Posterior cingulate gyrus (tissue), 11 donors: ENCODE measurements at regions not wholly inside any gene's neighbourhood (a gene's known extent, or its start where the extent isn't known, plus 50 kb on each side); places are given as distances from the start of the nearest gene placed in this dataset.
A peak's percentile ranks its signal among the peaks of the same experiment; 100 is the strongest.
"Not testable (repeated sequence)": the region's sequence is repeated elsewhere in the genome, so short reads cannot be mapped to it uniquely, and the experiment has no call there.

Source experiments
- DNase-seq, 10 donors: peaks; one replicate each; pipeline versions ENCODE4 v3.0.0 to v3.0.0-alpha.2; 2020 to 2021; ENCODE audit warnings: mixed read lengths in 3 of 10
- intact Hi-C: fragments of 100-400 bp; cut with DNase I; formaldehyde crosslinking; loops from one replicate; pipeline ENCODE4 v1.15.1; 2023

DNA sequence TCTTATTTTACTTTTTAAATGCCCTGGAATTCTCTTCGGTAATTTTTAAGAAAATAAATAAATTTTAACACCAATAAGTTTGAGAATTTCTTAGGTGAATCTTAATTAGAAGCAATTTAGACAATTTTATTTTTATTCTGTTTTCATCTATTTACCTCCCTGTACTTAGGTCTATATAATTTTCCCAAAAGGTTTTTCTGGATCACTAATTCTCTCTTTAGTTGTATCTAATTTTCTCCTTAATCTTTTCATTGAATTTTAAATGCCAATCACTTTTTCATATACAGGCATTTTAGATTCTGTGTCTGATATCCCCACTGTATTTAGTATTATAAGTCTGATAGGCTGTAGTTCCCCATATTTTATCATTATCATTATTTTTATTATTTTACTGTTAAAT, 845.3 kb downstream of the TRIML1 start:
- no peak for DNase-seq
- intact Hi-C loops = no loop called here

DNA sequence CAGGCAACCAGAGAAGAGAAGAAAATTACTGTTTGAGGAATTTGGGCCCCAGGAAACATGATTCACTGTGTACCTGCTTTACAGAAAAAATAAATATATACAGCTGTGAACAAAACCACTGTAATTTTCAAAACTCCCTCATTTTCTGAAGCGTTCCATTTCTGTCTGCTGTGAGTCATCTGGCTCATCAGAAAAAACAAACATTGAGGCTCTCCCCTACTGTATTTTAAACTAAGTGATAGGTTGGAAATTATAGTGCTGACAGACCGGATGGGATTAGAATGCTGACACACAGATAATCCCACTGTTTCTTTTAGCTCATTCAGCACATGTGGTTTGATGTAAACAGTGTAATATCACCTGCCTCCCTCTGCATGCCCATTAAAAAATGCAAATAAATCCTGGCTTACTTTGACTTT, 847.0 kb downstream of the TRIML1 start:
- no peak for DNase-seq

DNA sequence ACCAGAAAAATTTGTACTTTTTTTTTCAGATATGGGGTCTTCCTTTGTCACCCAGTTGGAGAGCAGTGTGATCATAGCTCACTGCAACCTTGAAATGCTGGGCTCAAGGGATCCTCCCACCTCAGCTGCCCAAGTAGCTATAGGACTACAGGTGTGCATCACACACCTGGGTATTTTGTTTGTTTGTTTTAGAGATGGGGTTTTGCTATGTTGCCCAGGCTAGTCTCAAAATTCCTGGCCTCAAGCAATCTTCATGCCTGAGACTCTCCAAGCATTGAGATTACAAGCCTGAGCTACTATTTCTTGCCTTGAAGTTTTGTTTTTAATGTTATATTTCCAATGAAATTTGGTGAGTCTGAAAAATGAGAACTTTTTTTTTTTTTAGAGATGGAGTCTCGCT, 847.8 kb downstream of the TRIML1 start:
- DNase-seq = no peak
- intact Hi-C loops = no loop called here

More for the DNA sequence above, 847.0 kb downstream of the TRIML1 start:
- intact Hi-C loops = no loop called here

DNA sequence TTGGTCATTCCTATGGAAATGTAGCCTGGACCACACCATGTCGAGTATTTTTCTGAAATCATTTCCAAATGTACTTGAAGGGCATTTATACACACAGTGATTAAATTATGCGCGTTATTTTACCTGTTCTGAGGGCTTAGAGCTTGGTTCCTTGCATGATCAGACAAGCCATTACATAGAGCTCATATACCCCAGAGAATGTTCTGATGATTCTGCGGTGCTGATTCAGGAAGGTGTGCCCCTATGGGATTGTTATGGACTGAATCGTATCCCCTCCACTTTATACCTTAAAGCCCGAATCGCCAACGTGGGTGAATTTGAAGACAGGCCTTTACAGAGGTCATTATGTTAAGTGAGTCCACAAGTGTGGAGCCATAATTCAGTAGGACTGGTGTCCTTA, 848.9 kb downstream of the TRIML1 start:
- intact Hi-C loops = no loop called here

DNA sequence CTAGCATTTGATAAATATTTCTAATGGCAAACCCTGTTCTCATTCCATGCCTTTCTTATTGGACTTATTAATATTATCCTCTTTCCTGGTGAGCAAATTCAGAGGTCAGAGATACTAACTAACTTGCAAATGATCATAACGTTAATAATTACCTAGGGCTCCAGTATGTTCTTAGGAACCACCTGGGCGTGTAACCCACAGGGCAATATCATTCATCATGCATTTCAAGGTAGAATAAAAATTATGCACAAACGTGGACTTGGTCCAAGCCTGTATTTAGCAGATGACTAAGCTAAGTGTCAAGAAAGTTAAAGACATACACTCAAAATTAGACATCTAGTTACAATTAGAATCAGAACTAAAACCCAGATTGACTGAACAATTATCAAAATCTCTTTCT, 850.1 kb downstream of the TRIML1 start:
- no peak for DNase-seq
- intact Hi-C loops = no loop called here

More for the DNA sequence above, 848.9 kb downstream of the TRIML1 start:
- DNase-seq = no peak

DNA sequence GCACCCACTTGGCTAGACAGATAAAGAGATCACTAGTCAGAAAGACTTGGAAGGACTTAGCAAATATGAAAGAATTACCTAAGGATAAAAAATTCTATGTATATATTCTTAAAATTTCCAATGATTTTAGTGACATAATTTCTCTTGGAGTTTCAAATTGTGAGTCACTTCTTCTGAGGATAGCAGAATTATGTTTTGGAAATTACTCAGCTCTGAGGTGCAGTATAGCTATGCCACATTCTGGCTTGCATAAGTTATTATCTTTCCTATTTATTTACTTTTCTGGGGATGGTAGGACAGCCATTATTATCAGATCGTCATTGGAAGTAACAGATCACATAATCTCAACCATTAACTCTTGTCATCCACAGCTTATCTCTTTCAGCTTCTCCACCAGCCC, 853.5 kb downstream of the TRIML1 start:
- DNase-seq = no peak
- intact Hi-C loops = no loop called here

DNA sequence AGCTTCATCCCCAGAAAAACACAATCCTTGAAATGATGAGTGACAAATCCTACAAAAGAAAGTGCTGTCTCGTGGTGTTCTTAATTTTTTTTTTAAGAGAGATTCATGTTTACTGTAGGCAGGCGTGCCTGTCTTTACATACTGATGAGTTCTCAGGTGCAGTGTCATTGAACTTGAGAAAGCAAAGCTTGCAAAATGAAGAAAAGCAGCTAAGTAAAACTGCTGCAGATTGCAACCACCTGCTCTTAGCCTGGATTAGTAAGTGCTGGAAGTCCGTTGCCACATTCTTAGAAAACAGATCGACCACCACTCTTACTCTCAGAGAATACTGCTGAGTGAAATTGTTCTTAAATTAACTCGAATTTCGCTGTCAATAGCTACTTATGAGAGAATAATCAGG, 854.6 kb downstream of the TRIML1 start:
- intact Hi-C loops = no loop called here
- no peak for DNase-seq

DNA sequence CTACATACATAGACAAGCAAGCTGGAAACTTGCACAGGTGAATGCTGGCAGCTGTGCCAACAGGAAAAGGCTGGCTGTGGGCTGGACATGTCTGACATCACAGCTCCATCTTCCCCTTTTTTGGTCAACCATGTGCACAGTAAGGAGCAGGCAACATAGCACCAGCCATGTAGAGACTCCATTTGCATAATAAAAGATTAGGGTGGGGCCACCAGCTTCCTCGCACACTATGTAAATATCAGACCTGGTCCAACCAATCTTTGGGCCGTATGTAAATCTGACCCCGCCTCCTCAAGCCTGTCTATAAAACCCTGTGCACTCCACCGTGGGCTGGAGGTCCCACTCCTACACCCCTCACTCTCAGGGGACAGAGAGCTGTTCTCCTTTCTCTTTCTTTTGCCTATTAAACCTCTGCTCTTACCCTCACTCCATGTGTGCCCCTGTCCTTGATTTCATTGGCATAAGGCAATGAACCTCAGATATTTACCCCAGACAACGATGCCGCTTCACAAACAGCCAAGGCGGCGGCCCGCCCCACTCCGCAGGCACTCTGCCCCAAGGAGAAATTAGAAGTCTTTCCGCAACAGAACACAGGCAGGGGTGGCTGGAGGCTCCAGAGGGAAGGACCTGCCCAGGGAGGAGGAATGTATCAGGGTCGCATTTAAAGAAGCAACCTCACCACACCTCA, 862.2 kb downstream of the TRIML1 start:
- intact Hi-C loops = no loop called here
- DNase-seq = peak in 1 of 10 donors; percentile 61

DNA sequence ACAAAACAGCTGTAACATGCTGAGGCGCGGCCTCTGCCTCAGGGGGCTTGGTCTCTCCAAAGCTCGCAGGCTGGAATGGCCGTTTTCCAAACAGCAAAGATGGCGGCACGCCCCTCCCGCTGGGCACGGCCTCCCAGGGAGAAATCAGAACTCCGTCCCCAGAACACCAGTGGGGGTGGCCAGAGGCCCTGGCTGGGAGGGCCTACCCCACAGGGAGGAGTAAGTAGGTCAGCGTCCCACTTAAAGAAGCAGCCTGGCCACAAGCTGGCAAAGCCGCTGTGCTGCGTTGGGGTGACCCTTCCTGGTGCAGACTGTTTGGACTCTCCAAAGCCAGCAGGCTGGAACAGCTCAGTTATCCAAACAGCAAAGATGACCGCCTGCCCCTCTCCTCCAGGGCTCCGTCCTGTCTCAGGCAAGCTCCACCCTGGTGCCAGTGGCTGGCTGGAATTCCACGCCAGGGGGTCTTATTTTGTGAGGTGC, 862.8 kb downstream of the TRIML1 start:
- intact Hi-C loops = no loop called here
- peak in 1 of 10 donors; percentile 79 for DNase-seq

DNA sequence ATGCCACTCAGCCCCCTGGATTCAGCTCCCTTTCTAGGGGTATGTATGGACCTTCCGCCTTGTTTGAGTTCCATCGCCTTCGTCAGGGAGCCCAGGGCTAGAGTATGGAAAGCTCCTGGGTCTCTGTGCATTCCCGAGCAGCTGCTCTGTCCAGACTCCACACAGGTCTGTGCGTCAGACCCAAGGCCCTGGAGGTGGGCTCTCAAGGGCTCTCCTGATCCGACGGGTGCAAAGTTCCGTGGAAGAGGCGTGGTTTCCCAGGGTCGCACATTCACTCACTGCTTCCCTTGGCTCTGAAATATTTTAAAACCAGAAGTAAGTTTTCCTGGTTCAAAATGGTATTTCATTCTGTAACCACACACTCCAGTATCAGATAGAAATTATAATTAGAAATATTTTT, 863.2 kb downstream of the TRIML1 start:
- intact Hi-C loops = no loop called here

DNA sequence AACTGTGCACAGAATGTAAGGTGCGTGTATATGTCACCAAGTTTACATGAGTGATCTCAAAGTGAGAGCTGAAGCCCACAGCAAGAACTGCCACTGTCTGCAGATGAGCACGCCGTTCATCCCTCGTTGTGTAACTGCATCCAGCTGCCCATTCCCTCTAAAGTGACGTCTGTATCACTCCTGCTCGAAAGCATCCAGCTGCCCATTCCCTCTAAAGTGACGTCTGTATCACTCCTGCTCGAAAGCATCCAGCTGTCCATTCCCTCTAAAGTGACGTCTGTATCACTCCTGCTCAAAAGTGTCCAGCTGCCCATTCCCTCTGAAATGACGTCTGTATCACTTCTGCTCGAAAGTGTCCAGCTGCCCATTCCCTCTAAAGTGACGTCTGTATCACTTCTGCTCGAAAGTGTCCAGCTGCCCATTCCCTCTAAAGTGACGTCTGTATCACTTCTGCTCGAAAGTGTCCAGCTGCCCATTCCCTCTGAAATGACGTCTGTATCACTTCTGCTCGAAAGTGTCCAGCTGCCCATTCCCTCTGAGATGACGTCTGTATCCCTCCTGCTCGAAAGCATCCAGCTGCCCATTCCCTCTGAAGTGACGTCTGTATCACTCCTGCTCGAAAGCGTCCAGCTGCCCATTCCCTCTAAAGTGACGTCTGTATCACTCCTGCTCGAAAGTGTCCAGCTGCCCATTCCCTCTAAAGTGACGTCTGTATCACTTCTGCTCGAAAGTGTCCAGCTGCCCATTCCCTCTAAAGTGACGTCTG, 871.4 kb downstream of the TRIML1 start:
- DNase-seq, intact Hi-C loops: not testable (repeated sequence)

More for the DNA sequence above, 863.2 kb downstream of the TRIML1 start:
- DNase-seq = peak in 1 of 10 donors; percentile 68

DNA sequence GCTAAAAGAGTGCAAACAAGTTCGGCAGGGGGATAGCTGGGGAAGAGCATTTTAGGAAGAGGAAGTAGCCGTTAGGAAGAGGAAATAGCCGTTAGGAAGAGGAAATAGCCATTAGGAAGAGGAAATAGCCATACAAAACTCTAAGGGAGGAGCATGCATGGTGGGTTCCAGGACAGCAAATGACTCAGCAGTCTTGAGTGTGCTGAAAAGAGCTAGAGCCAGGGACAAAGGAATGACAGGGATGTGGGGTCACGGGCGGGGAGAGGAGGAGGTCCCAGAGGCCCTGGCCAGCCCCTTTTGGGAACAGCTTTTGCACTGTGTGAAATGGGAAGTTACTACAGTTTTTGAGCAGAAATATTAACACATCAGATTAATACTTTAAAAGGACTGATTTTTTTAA, 882.6 kb downstream of the TRIML1 start:
- no peak for DNase-seq
- intact Hi-C loops = no loop called here

DNA sequence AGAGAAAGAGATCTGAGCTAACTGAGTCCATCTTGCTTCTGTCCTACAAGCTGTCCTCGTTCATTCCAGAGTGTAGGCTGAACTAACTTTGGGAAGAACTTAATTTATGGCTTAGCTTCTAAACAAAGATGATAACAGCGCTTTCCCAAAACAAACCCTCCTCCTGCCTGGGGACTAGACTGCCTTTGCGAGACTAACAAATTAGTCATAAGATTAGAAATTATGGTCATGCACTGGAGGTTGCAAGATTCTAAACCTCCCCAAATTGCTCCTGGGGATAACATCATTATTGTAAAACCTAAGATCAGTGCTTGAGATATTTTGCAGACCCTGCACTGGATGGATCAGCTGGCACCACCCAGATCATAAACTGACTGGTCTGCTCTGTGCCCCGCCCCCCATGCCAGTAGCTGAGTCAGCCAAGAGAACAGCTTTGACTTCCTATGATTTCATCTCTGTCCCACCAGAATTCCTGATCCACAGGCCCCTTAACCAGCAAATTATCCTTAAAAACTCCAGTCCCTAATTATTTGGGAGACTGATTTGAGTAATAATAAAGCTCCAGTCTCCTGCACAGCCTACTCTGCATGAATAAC, 883.3 kb downstream of the TRIML1 start:
- no peak for DNase-seq
- intact Hi-C loops = no loop called here

DNA sequence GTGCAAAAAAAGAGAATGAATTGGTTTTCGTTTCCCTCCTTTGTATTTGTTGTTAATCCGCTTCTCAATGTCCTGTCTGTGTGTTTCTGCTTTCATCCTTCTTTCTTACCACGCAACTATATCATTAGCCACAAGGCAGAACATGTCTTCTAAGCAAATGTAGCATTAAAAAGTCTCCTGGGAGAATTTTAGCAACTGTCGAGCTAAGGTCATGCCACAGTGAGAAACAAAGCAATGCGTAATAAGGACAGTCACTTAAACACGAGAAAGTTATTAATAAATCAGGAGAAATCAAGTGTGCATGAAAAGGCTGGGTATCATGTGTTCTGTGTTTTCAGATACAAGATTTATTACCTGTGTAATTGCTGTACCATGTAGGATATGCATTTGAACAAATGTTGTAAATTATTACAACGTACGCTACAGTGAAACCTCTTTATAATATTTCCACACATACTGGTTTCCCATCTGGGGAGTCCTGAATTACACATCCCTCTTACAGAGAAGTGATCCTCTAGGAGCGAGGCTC, 890.8 kb downstream of the TRIML1 start:
- intact Hi-C loops = no loop called here
- no peak for DNase-seq

DNA sequence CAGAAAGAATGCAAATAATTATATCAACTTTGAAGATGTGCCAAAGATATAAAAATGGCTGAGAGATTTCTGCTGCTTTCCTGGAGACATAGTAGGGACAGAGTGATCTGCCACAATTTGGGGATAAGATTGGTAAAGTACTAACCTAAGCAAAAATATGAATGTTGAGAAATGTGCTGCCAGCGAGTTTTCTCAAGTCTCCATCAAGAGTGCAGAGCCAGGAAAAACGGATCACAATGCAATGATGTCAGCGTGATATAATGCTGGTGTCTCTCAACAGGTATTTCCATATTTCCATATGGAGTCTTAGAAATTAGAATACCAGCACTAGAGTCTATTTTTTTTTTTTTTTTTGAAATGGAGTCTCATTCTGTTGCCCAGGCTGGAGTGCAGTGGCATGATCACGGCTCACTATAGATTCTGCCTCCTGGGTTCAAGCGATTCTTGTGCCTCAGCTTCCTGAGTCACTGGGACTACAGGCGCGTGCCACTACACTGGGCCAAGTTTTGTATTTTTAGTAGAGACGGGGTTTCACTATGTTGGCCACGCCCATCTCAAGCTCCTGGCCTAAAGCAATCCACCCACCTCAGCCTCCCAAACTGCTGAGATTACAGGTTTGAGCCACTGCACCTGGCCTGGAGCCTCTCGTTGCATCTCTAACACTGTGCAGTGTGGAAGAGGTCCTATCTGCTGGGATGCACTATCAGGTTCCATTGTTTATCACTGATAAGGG, 893.5 kb downstream of the TRIML1 start:
- intact Hi-C loops = no loop called here
- DNase-seq = no peak

DNA sequence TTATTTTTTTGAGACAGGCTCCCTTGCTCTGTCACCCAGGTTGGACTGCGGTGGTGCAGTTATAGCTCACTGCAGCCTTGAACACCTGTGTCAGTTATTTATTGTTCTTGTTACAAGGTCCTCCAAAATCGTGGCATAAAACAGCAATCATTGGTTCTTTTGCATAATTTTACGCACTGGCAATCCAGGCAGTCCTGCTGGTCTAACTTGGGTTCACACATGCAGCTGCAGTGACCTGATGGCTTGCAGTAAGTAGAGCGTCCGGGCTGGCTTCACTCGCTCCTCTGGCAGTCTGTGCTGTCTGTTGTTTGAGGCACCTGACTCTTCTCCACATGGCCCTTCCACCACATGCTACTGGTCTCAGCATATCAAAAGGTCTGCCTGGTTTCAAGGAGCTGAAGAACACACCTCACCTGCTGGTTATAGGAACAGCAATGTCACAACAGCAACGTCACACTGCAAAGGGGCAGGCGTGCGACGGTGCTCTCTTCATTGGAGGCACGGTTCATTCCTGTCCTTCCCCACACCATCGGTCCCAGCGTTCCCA, 894.6 kb downstream of the TRIML1 start:
- intact Hi-C loops = no loop called here

DNA sequence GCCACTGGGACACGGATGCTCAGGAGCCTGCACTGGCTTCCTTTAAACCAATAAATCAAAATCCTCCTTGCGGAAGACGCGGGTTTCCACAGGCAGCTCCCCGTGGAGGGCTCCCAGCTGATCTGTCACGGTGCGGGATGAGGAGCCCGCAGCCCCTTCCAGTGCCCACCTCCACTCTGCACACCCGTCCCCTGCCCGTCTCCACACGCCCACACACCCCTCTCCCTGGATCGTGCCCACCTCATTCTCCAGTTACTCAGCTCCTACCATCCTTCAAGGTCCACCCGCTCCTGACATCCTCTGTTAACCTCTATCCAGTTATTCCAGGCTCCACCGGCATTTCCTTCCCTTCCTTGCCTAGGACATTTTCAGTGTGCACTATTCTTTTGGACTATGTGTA, 895.9 kb downstream of the TRIML1 start:
- DNase-seq = no peak
- intact Hi-C loops = no loop called here

More for the DNA sequence above, 894.6 kb downstream of the TRIML1 start:
- no peak for DNase-seq

DNA sequence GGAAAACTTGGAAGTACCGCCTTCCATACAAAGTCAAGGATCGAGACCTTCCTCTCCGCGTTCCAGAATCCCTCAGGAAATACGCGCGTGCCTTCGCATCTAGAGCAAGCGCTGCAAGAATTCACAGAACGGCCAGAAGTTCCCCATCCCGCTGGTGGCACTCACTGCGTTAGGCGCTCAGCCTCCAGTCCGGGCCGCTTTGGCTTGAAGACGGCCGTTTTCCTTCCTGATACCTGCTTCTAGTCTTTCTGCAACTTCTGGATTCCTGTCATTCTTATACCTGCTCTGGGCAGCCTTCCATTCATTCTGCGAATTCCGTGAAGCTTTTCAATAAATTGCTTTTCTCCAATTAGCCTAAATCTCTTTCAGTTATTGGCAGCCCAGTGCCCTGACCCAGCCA, 896.4 kb downstream of the TRIML1 start:
- no peak for DNase-seq
- intact Hi-C loops = no loop called here

DNA sequence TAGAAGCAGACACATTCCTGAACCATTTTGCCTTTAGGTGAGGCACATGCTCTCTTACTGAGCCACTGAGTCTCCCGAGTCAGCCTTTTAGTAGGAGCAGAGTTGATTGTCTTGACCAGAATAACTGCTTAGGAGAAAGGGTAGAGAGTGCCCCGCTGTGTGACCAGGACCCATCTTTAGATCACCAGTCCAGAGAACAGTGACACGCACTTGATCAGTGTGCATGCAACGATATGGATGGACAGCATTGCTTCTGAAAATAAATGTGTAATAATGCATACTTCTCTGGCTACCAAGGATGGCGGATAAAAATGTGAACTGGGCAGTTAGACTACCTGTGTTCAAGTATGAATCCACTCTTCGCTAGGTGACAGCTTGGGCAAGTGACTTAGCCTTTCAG, 897.7 kb downstream of the TRIML1 start:
- intact Hi-C loops = no loop called here
- DNase-seq = no peak

DNA sequence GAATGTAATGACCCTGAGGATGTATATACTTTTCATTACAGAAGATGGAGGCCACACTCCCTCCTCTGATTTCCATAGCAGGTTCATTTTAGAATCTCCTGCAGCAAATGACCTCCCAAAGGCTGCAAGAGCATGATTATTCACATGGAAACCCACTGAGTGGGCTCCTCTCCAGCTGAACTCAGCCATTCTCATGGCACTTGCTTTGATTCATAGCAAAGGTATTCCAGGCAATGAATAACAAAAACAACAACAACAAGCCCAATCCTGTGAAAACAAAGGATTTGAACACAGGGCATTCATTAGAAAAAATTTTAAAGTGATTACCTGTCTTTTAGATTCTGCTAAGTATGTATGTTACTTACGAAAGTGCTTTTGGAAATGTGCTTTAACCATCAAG, 894.0 kb upstream of the FRG1 start:
- intact Hi-C loops = no loop called here

More for the DNA sequence above, 894.0 kb upstream of the FRG1 start:
- no peak for DNase-seq
